IMR-90 (cell line): ENCODE measurements at regions not wholly inside any gene's neighbourhood (a gene's known extent, or its start where the extent isn't known, plus 50 kb on each side); places are given as distances from the start of the nearest gene placed in this dataset.

Experiments
- ATAC-seq: fragments of 200-7000 bp; cut with Tn5 transposase; 2 replicates; pipeline ENCODE4 v1.9.1; 2020; ENCODE audit warnings: low read depth, mild to moderate bottlenecking, moderate library complexity
- BruUV-seq: library from RNA; stranded (reverse); fragments of 400-500 nt; replicated peaks from 2 replicates; lab custom pipeline; 2021; lab: Mats Ljungman, UMichigan
- CTCF ChIA-PET: fragments of 300-600 bp; formaldehyde crosslinking; extraction: SDS; loops from one replicate; lab custom pipeline; 2021; ENCODE audit warnings: antibody characterized with exemption; lab: Yijun Ruan, JAX
- POLR2A ChIA-PET: fragments of 300-600 bp; sonication (Branson Sonifier 250); formaldehyde crosslinking; loops from one replicate; lab custom pipeline; 2022; ENCODE audit warnings: antibody characterized with exemption; ENCODE audit not compliant: unreplicated experiment; lab: Charles Lee
- DNase-seq: peaks from one replicate; pipeline ENCODE4 v3.0.0; 2013
- H2AFZ ChIP-seq: replicated peaks from 2 replicates; pipeline ENCODE3; 2013; ENCODE audit warnings: low read length, mild to moderate bottlenecking; ENCODE audit not compliant: poor library complexity
- H2AK5ac ChIP-seq: 2 replicates; pipeline ENCODE4 v1.6.1; 2013; ENCODE audit warnings: low read depth, low read length, inconsistent platforms
- H2AK9ac ChIP-seq: replicated peaks from 2 replicates; pipeline ENCODE3; 2013; ENCODE audit warnings: mild to moderate bottlenecking, low read depth, low read length, moderate library complexity; ENCODE audit not compliant: poor library complexity
- H2BK120ac ChIP-seq: 2 replicates; pipeline ENCODE4 v1.6.1; 2013; ENCODE audit warnings: low read depth, low read length, inconsistent platforms
- H2BK15ac ChIP-seq: 3 replicates; pipeline ENCODE4 v1.6.1; 2013; ENCODE audit warnings: low read depth, low read length, inconsistent platforms
- H2BK20ac ChIP-seq: 2 replicates; pipeline ENCODE4 v1.6.1; 2013; ENCODE audit warnings: low read depth, mild to moderate bottlenecking, inconsistent platforms, low read length, moderate library complexity
- H2BK5ac ChIP-seq: 2 replicates; pipeline ENCODE4 v1.6.1; 2013; ENCODE audit warnings: mild to moderate bottlenecking, low read depth, low read length, inconsistent platforms; ENCODE audit not compliant: poor library complexity, severe bottlenecking
- H3K14ac ChIP-seq: replicated peaks from 2 replicates; pipeline ENCODE4 v1.6.1; 2013; ENCODE audit warnings: low read depth, low read length, inconsistent platforms
- H3K18ac ChIP-seq: 2 replicates; pipeline ENCODE4 v1.6.1; 2013; ENCODE audit warnings: low read depth, low read length, control low read depth
- H3K23ac ChIP-seq: 2 replicates; pipeline ENCODE4 v1.6.1; 2013; ENCODE audit warnings: low read depth, low read length, inconsistent platforms
- H3K27ac ChIP-seq: 2 replicates; pipeline ENCODE4 v1.5.1; 2013; ENCODE audit warnings: mild to moderate bottlenecking, control low read depth, low read length; ENCODE audit not compliant: insufficient read depth
- H3K27me3 ChIP-seq: 2 replicates; pipeline ENCODE4 v1.6.1; 2013; ENCODE audit warnings: low read length; ENCODE audit not compliant: control insufficient read depth, insufficient read depth
- H3K36me3 ChIP-seq: 2 replicates; pipeline ENCODE4 v1.6.1; 2013; ENCODE audit warnings: low read length, mixed read lengths; ENCODE audit not compliant: control insufficient read depth, insufficient read depth
- H3K4ac ChIP-seq: 2 replicates; pipeline ENCODE4 v1.6.1; 2013; ENCODE audit warnings: low read depth, low read length, inconsistent platforms
- H3K4me1 ChIP-seq: 2 replicates; pipeline ENCODE4 v1.6.1; 2013; ENCODE audit warnings: low read length, mixed read lengths; ENCODE audit not compliant: control insufficient read depth, insufficient read depth
- H3K4me2 ChIP-seq: 2 replicates; pipeline ENCODE4 v1.6.1; 2013; ENCODE audit warnings: low read depth, mild to moderate bottlenecking, control low read depth, low read length, moderate library complexity
- H3K4me3 ChIP-seq: 2 replicates; pipeline ENCODE4 v1.5.1; 2013; ENCODE audit warnings: low read depth, mild to moderate bottlenecking, control low read depth, low read length, moderate library complexity; ENCODE audit not compliant: insufficient read depth
- H3K56ac ChIP-seq: 2 replicates; pipeline ENCODE4 v1.6.1; 2013; ENCODE audit warnings: low read length, inconsistent platforms; ENCODE audit not compliant: insufficient read depth; ENCODE audit errors: extremely low read depth
- H3K79me1 ChIP-seq, 2 experiments: 2 replicates each; pipeline ENCODE4 v1.6.1; 2013; ENCODE audit warnings: low read length in 2 of 2, inconsistent platforms in 1 of 2, low read depth in 1 of 2
- H3K9ac ChIP-seq: 2 replicates; pipeline ENCODE4 v1.6.1; 2013; ENCODE audit warnings: low read depth, low read length, control low read depth
- H3K9me1 ChIP-seq: 2 replicates; pipeline ENCODE4 v1.6.1; 2013; ENCODE audit warnings: low read length, inconsistent platforms; ENCODE audit not compliant: insufficient read depth
- H3K9me3 ChIP-seq: 2 replicates; pipeline ENCODE4 v1.6.1; 2013; ENCODE audit warnings: low read length; ENCODE audit not compliant: control insufficient read depth, insufficient read depth
- H4K20me1 ChIP-seq: 2 replicates; pipeline ENCODE4 v1.6.1; 2013; ENCODE audit warnings: low read length, inconsistent platforms; ENCODE audit not compliant: insufficient read depth
- H4K5ac ChIP-seq: 2 replicates; pipeline ENCODE4 v1.6.1; 2013; ENCODE audit warnings: mild to moderate bottlenecking, low read depth, low read length, control low read depth
- H4K8ac ChIP-seq, 2 experiments: 2 replicates each; pipeline ENCODE4 v1.6.1; 2013; ENCODE audit warnings: low read depth in 2 of 2, low read length in 2 of 2, control low read depth in 1 of 2, inconsistent platforms in 1 of 2
- H4K91ac ChIP-seq: 2 replicates; pipeline ENCODE4 v1.6.1; 2013; ENCODE audit warnings: low read depth, low read length, inconsistent platforms; ENCODE audit not compliant: insufficient read depth
- CEBPB ChIP-seq: IDR thresholded peaks from 2 replicates; pipeline ENCODE4 v1.6.1; 2012; ENCODE audit warnings: low read depth, low read length, improper control_type of control experiment
- FOS ChIP-seq: fragments of 150-350 bp; IDR thresholded peaks from 2 replicates; pipeline ENCODE4 v1.6.1; 2016; ENCODE audit warnings: low read depth, low read length
- MAZ ChIP-seq: IDR thresholded peaks from 2 replicates; pipeline ENCODE4 v1.6.1; 2012; ENCODE audit warnings: low read depth, mild to moderate bottlenecking, low read length, improper control_type of control experiment, moderate library complexity, borderline replicate concordance
- MXI1 ChIP-seq: IDR thresholded peaks from 2 replicates; pipeline ENCODE4 v1.6.1; 2012; ENCODE audit warnings: low read depth, mild to moderate bottlenecking, low read length, moderate library complexity, borderline replicate concordance
- NFE2L2 ChIP-seq: fragments of 150-350 bp; IDR thresholded peaks from 2 replicates; pipeline ENCODE4 v1.6.1; 2016; ENCODE audit warnings: low read depth, mild to moderate bottlenecking, low read length
- POLR2A ChIP-seq: IDR thresholded peaks from 2 replicates; pipeline ENCODE4 v1.6.1; 2012; ENCODE audit warnings: mild to moderate bottlenecking, low read depth, low read length
- RAD21 ChIP-seq: IDR thresholded peaks from 2 replicates; pipeline ENCODE4 v1.6.1; 2012; ENCODE audit warnings: low read length, improper control_type of control experiment
- RCOR1 ChIP-seq: IDR thresholded peaks from 2 replicates; pipeline ENCODE4 v1.6.1; 2012; ENCODE audit warnings: mild to moderate bottlenecking, low read length, improper control_type of control experiment; ENCODE audit not compliant: insufficient replicate concordance
- RFX5 ChIP-seq: IDR thresholded peaks from 2 replicates; pipeline ENCODE4 v1.8.0; 2012; ENCODE audit warnings: low read depth, mild to moderate bottlenecking, low read length, moderate library complexity
- USF2 ChIP-seq: fragments of 150-350 bp; IDR thresholded peaks from 2 replicates; pipeline ENCODE4 v1.6.1; 2017; ENCODE audit warnings: mild to moderate bottlenecking, antibody characterized with exemption, low read length, low read depth
- WGBS, 2 experiments: methylation state at CpG; one replicate each; pipeline versions ENCODE4 v1.1.5 to v1.1.7; 2013; ENCODE audit warnings: missing lambda C conversion rate in 2 of 2; ENCODE audit not compliant: insufficient read length in 1 of 2; ENCODE audit errors: extremely low coverage in 2 of 2; 5-methylcytosine and 5-hydroxymethylcytosine counted together
- dilution Hi-C: fragments of 300-500 bp; cut with HindIII; formaldehyde crosslinking; loops from one replicate; pipeline ENCODE4 v1.14.3; 2018; ENCODE audit warnings: low sequenced_read_pairs; ENCODE audit not compliant: unreplicated experiment
- in situ Hi-C: fragments of 300-500 bp; cut with MboI; formaldehyde crosslinking; loops from 3 replicates; pipeline ENCODE4 v1.14.3; 2019; ENCODE audit warnings: low sequenced_read_pairs, inconsistent platforms, mixed read lengths
- intact Hi-C: fragments of 100-400 bp; cut with micrococcal nuclease; formaldehyde crosslinking; loops from 2 replicates; pipeline ENCODE4 v1.10.0; 2022
- TF ChIP-seq, protein P1 (sequence below): fragments of 150-350 bp; IDR thresholded peaks from 2 replicates; pipeline ENCODE4 v1.6.1; 2016; ENCODE audit warnings: low read depth, mild to moderate bottlenecking, low read length, moderate library complexity, borderline replicate concordance

DNA sequence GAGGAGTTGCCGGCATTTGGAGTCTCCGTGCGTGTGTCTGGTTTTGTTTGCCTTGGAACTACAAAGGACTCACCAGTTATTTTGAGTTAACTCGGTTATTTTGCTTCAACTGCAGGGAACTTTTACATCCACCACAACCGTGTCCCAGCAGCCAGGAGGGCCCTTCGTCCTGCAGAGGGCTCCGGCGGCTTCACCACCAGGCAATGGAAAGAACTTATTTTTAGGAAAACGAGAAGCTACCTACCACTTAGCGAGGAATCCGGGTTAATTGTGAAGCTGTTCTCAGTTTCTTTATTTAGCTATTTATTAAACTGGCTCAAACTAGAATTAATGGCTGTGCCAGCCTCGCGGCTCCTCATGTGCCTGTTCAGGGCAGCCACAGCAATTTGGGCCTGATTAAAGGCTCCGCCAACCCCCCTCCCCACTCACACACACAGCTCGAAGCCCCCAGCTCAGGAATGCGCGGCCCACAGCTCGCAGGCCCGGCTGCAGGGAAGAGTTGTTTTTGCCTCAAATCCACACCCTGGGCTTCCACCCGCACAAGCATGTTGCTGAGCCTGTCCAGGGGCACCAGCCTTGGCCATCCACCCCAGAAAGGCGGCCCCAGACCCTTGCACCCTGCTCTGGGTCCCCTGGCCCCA, 55.9 kb upstream of the FGF3 start:
- Histone ChIP-seq H3K4me2 (no peak overlapping the region), H3K9me1 (peaks cover 6% of the 10 kb centered on the region; the same call in 1 of the 2 replicates), H3K36me3 (no peaks in the 10 kb centered on the region), H3K18ac (no peak overlapping the region), H2BK15ac (no peak overlapping the region), H3K4me3 (no peak overlapping the region), H3K23ac (no peak overlapping the region), H3K9ac (no peak overlapping the region), H3K27me3 (peaks cover 52% of the 10 kb centered on the region), H4K20me1 (no peaks in the 10 kb centered on the region), H3K56ac (no peak overlapping the region), H2BK5ac (no peak overlapping the region), H3K14ac (no peak overlapping the region), H3K4ac (no peak overlapping the region), H4K91ac (no peak overlapping the region), H2AK9ac (no peak overlapping the region), H3K79me1 (no peaks in the 10 kb centered on the region), H2AK5ac (no peak overlapping the region), H3K27ac (no peak overlapping the region), H4K8ac (no peak overlapping the region), H2BK120ac (no peak overlapping the region), H4K5ac (no peak overlapping the region), H3K4me1 (no peaks in the 10 kb centered on the region), H2BK20ac (no peak overlapping the region), H3K9me3 (peaks cover 3% of the 10 kb centered on the region), H2AFZ (no peak overlapping the region)
- in situ Hi-C loops (no loop called here), dilution Hi-C loops (no loop called here), intact Hi-C loops (no loop called here)
- DNase-seq (no peak), ATAC-seq (no peak)
- ChIA-PET POLR2A (no interaction called here), CTCF (no interaction called here)
- 50% methylated on average over 2 of the region's 21 CpGs; no CpG with 5 or more reads in 1 of the 2 experiments for WGBS, 2 experiments
- BruUV-seq = no TSS peak
- TF ChIP-seq NFE2L2 (no peak), RFX5 (no peak), FOS (no peak), RAD21 (no peak), MXI1 (no peak), CEBPB (no peak), POLR2A (no peak), MAZ (no peak), RCOR1 (no peak), USF2 (no peak)
- TF ChIP-seq, protein P1, sequence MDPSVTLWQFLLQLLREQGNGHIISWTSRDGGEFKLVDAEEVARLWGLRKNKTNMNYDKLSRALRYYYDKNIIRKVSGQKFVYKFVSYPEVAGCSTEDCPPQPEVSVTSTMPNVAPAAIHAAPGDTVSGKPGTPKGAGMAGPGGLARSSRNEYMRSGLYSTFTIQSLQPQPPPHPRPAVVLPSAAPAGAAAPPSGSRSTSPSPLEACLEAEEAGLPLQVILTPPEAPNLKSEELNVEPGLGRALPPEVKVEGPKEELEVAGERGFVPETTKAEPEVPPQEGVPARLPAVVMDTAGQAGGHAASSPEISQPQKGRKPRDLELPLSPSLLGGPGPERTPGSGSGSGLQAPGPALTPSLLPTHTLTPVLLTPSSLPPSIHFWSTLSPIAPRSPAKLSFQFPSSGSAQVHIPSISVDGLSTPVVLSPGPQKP = no peak
